CD4-positive, alpha-beta T cell treated with Interleukin-1 beta for 1 hour (primary cell): ENCODE measurements at regions not wholly inside any gene's neighbourhood (a gene's known extent, or its start where the extent isn't known, plus 50 kb on each side); places are given as distances from the start of the nearest gene placed in this dataset.

Source experiments
- DNase-seq, 2 donors: peaks; one replicate each; pipeline ENCODE4 v3.0.0-alpha.2; 2020 to 2022

- DNase-seq = no peak
Observed at GRCh38 chr1:34668063-34668462, 86.8 kb upstream of the GJB5 start.

DNA sequence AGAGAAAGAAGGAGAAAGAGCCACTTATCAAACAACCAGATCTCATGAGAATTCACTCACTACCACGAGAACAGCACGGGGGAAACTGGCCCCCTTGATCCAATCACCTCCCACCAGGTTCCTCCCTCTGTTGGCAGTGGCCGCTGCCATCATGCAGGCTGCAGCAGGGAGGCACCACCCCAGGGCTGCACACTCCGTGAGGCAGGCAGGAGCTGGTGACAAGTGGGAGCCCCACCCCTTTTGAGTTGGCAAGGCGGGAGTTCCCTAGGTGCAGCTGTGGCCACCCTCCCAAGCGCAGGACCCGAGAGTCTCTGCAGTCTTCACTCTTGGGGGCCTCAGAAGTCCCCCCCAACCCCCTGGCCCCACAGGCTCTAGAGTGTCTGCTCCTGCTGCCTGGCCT is 83.9 kb upstream of the GJB5 start:
- no peak for DNase-seq

- no peak for DNase-seq
Observed at GRCh38 chr1:34671887-34672286, 83.0 kb upstream of the GJB5 start.

DNA sequence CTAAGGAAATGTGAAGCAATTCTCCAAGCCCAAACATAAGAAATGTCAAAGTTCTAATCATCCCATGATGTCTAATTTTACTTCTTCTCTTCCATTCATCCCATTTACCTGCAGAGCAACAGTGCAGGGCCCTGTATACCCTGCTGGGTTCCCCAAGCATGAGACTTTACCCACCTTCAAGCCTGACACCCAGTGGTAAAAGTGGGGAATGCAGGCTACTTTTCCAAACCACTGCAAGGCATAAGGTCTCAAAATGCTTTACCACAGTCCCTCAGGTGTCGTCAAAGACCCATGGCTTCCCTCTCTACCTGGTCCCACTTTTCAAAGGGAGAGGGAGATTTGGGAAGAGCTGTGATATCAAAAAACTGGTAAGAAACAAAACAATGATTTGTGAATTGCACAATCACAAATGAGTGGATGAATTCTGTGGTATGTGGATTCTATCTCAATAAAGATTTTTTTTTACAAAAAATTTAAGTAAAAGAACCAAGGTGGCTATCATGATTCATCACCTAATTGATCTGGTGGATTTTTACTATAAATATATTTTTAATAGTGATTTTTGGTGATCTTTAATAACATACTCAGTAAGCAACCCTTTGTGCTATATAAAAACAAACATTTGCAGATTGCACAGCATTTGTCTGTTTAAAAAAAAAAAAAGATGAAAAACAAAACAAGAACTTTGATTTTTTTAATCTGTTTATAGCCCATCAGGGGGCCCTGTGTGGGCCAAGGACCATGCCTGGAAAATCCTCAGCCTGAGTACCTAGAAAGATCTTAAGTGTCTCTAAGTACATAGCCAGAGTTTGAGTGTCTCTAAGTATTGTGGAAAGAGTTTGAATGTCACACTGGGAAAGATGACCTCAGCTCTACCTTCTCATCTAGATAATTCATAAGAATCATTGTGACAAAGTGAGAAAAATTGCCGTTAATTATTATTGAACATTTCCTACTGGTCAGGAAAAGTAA is 73.1 kb upstream of the GJB5 start:
- peak; percentile 5 to 26 for DNase-seq

GRCh38 chr1:34682452-34683223 is 72.2 kb upstream of the GJB5 start:
- DNase-seq = no peak

DNA sequence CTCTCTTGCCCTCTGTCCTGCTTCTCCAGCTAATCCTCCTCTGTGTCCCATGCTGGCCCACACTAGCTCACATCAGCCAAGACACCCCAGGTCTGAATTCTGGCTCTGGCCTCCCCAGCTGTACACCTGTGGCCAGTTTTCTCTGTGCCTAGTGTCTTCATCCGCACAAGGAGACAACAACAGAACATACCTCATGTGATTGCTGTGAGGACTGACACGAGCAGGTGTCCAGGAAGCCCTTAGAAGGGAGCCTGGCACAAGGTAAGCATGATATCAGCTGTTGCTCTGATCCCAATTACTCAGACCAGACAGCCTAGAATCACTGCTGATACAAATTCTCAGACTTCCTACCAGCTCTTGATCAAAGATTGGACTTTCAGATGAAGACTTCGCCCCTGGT is 71.2 kb upstream of the GJB5 start:
- DNase-seq = no peak

- DNase-seq = no peak
Observed at GRCh38 chr1:34684266-34684665, 70.6 kb upstream of the GJB5 start.

- no peak for DNase-seq
Observed at GRCh38 chr1:34685225-34685624, 69.6 kb upstream of the GJB5 start.

DNA sequence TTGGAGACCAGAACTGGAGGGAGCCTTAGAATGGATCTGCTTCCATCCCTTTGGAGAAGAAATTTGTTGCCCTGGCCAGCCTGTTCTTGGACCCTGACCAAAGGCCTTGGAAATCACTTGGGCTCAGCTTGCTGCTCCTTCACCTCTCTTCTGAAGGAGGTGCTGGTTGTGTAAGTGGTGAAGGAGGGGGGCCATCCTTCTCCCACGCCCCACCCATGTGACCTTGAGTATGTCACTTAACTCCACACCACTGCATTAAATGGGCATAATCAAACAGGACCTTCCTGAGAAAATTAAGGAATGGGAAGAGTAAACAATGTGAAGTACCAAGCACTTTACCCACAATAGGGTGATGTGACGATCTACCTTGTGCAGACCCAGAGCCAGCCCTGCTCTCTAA is 68.3 kb upstream of the GJB5 start:
- DNase-seq = no peak

GRCh38 chr1:34688006-34688741 is 66.7 kb upstream of the GJB5 start:
- DNase-seq = no peak

DNA sequence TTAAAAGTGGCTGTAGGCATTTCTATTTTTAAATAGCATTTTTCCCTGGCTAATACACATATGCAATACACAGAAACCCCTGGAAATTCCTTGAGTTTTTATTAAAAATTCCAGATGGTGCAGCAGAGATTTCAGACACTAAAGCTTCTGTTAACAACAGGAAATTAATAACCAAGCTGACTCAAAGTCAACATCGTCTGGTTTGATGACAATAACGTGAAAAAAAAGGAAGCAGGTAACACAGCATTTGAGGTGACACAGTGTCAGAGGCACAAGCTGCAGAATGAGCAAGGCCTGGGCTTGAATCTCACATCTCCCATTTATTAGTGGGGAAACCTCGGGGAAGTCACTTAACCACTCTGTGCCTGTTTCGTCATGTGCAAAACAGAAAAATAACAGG is 64.6 kb upstream of the GJB5 start:
- DNase-seq = no peak

GRCh38 chr1:34693081-34693480 is 61.8 kb upstream of the GJB5 start:
- DNase-seq = no peak

- no peak for DNase-seq
Observed at GRCh38 chr1:34694383-34694782, 60.5 kb upstream of the GJB5 start.

- no peak for DNase-seq
Observed at GRCh38 chr1:34695580-34695979, 59.3 kb upstream of the GJB5 start.

DNA sequence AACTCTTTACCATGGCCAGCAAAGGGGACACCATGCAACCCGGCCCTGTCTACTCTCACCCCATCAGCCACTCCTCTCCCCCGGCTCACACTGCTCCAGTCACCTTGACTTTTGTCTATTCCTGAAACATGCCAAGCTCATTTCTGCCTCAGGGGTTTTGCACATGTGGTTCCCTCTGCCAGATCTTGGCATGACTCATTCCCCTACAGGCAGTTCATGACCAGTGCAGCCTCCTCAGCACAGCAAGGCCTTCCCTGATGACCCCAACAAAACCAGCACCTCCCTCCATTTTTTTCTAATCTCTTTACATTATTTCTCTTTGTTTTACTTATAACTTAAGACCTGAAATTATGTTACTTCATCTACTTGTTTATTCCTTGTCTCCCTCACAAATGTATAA is 58.6 kb upstream of the GJB5 start:
- no peak for DNase-seq

GRCh38 chr1:34696981-34697380 is 57.9 kb upstream of the GJB5 start:
- DNase-seq = no peak

DNA sequence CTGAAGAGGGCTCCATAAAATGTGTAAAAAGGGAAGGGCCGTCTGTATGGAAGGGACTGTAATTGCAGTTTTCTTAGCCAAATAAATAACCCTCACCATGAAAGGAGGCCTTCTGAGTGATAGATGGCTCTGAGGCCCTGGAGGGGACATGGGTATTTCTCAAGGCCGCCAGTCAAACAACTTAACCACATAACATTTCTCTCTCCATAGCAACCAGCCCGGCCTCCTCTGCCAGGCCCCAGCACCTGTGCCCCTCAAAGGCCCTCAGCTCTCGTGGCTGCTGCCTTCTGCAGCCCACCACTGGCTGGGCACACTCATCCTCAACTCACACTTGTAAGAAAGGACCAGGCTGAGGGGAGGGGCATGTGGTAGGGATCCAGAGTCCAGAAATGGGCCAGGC is 57.0 kb upstream of the GJB5 start:
- DNase-seq = no peak

DNA sequence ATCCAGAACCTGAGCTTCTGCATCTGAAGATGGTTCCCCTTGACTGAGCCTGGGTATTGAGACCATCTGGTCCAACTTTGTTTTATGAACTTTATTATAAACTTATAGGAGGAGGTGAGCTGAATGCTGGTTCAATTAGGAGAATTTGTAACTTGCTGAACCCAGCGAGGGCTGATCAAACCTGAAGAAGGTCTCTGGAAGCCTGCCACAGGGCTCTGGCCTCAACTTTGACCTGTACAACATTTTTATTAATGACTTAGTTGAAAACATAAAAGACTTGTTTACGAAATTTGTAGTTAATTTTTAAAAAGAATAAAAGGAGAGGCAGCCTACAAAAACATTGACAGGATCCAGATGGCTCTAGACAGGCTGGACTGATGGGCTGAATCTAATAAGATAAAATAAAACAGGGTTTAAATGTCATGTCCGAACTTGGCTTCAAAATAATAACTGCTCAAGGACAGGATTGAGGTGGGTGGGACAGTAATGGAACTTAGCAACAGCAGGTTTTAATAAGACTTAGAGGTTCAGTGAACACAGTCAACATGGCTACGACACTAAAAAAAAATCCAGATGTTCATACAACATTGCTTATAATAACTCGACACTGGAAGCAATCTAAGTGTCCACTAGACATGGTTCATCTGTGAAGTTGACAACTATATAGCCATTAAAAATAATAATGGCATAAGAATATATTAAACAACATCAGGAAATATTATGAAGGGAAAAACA is 53.4 kb upstream of the GJB5 start:
- no peak for DNase-seq
